RWPE1 (cell line): ENCODE measurements at regions not wholly inside any gene's neighbourhood (a gene's known extent, or its start where the extent isn't known, plus 50 kb on each side); places are given as distances from the start of the nearest gene placed in this dataset.

Experiments
- CTCF ChIA-PET: fragments of 350-600 bp; sonication (Branson Sonifier 250); formaldehyde crosslinking; extraction: SDS; loops from one replicate; lab custom pipeline; 2021; lab: Yijun Ruan, JAX
- POLR2A ChIA-PET: fragments of 400-600 bp; formaldehyde crosslinking; extraction: SDS; loops from one replicate; lab custom pipeline; 2020; ENCODE audit warnings: antibody characterized with exemption; ENCODE audit not compliant: low non-redundant PET; lab: Yijun Ruan, JAX
- DNase-seq: peaks from one replicate; pipeline ENCODE4 v3.0.0; 2012; ENCODE audit warnings: low spot score
- H3K27ac ChIP-seq: fragments of 450-650 bp; 2 replicates; pipeline ENCODE4 v1.5.1; 2017
- CTCF ChIP-seq: fragments of 450-650 bp; conservative IDR thresholded peaks from 2 replicates; pipeline ENCODE4 v1.5.1; 2017; ENCODE audit warnings: low read depth, mild to moderate bottlenecking

- POLR2A ChIA-PET: no interaction called here
- TF ChIP-seq CTCF: no peak
- CTCF ChIA-PET: no interaction called here
Observed at GRCh38 chr1:86235852-86236251, 79.3 kb upstream of the COL24A1 start.

GRCh38 chr1:86233403-86233802, 76.8 kb upstream of the COL24A1 start:
- POLR2A ChIA-PET: no interaction called here
- CTCF ChIA-PET: no interaction called here

More at GRCh38 chr1:86235852-86236251, 79.3 kb upstream of the COL24A1 start:
- H3K27ac ChIP-seq: no peak overlapping the region
- no peak for DNase-seq

GRCh38 chr1:86231076-86231475, 74.5 kb upstream of the COL24A1 start:
- TF ChIP-seq CTCF: no peak
- POLR2A ChIA-PET: no interaction called here
- CTCF ChIA-PET: no interaction called here
- no peak for DNase-seq
- no peak overlapping the region for H3K27ac ChIP-seq

More at GRCh38 chr1:86233403-86233802, 76.8 kb upstream of the COL24A1 start:
- no peak overlapping the region for H3K27ac ChIP-seq
- TF ChIP-seq CTCF: no peak
- DNase-seq: no peak

GRCh38 chr1:86229405-86229975, 72.9 kb upstream of the COL24A1 start:
- ChIA-PET CTCF (no interaction called here), POLR2A (no interaction called here)
- DNase-seq: no peak

GRCh38 chr1:86228546-86228945, 72.0 kb upstream of the COL24A1 start:
- no peak for TF ChIP-seq CTCF
- POLR2A ChIA-PET: no interaction called here
- CTCF ChIA-PET: interaction anchor here (0.8 kb wide), 1 partner anchor 210 kb away, joined by 3 read pairs; no protein-coding TSS in a partner anchor

More at GRCh38 chr1:86229405-86229975, 72.9 kb upstream of the COL24A1 start:
- no peak overlapping the region for H3K27ac ChIP-seq
- TF ChIP-seq CTCF: no peak

GRCh38 chr1:86227026-86227425, 70.5 kb upstream of the COL24A1 start:
- CTCF ChIA-PET: no interaction called here
- POLR2A ChIA-PET: no interaction called here
- H3K27ac ChIP-seq: no peak overlapping the region
- no peak for DNase-seq
- no peak for TF ChIP-seq CTCF

More at GRCh38 chr1:86228546-86228945, 72.0 kb upstream of the COL24A1 start:
- no peak for DNase-seq
- H3K27ac ChIP-seq: no peak overlapping the region
